PC-9 (cell line): ENCODE measurements at regions not wholly inside any gene's neighbourhood (a gene's known extent, or its start where the extent isn't known, plus 50 kb on each side); places are given as distances from the start of the nearest gene placed in this dataset.

Source experiments
- BruUV-seq: library from RNA; stranded (reverse); fragments of 400-500 nt; replicated peaks from 2 replicates; lab custom pipeline; 2021; lab: Mats Ljungman, UMichigan
- CTCF ChIA-PET: fragments of 300-600 bp; sonication (Branson Sonifier 250); formaldehyde crosslinking; loops from one replicate; lab custom pipeline; 2022; ENCODE audit warnings: antibody characterized with exemption; lab: Charles Lee
- POLR2A ChIA-PET: fragments of 300-600 bp; sonication (Branson Sonifier 250); formaldehyde crosslinking; loops from one replicate; lab custom pipeline; 2022; ENCODE audit warnings: antibody characterized with exemption; ENCODE audit not compliant: unreplicated experiment; lab: Charles Lee
- DNase-seq, 2 experiments: peaks; one replicate each; pipeline versions ENCODE4 v3.0.0 to v3.0.0-alpha.2; 2015 to 2022; ENCODE audit warnings: mixed read lengths in 1 of 2
- H2AFZ ChIP-seq: fragments of 200-600 bp; sonication (generic); 2 replicates; pipeline ENCODE4 v1.8.1; 2017; ENCODE audit warnings: antibody characterized with exemption
- H3F3A ChIP-seq: fragments of 200-600 bp; sonication (generic); 2 replicates; pipeline ENCODE4 v1.8.1; 2017; ENCODE audit warnings: antibody characterized with exemption, mild to moderate bottlenecking, low read depth; ENCODE audit not compliant: insufficient read depth
- H3K27ac ChIP-seq: fragments of 200-600 bp; sonication (generic); 2 replicates; pipeline ENCODE4 v1.6.1; 2016; ENCODE audit warnings: mixed run types
- H3K27me3 ChIP-seq: fragments of 200-600 bp; sonication (generic); 2 replicates; pipeline ENCODE4 v1.6.1; 2016; ENCODE audit warnings: low read depth, mixed run types; ENCODE audit not compliant: insufficient read depth
- H3K36me3 ChIP-seq: fragments of 200-600 bp; sonication (generic); 2 replicates; pipeline ENCODE4 v1.6.1; 2016; ENCODE audit warnings: low read depth, mixed run types
- H3K4me1 ChIP-seq: fragments of 200-600 bp; sonication (generic); replicated peaks from 2 replicates; pipeline ENCODE4 v1.6.1; 2016; ENCODE audit warnings: mixed run types; ENCODE audit not compliant: insufficient read depth
- H3K4me2 ChIP-seq: fragments of 200-600 bp; sonication (generic); 2 replicates; pipeline ENCODE4 v1.6.1; 2017; ENCODE audit warnings: mixed run types
- H3K4me3 ChIP-seq: fragments of 200-600 bp; sonication (generic); 2 replicates; pipeline ENCODE4 v1.6.1; 2016; ENCODE audit warnings: mixed run types
- H3K79me2 ChIP-seq: fragments of 200-600 bp; sonication (generic); 2 replicates; pipeline ENCODE4 v1.6.1; 2017; ENCODE audit warnings: low read depth, mixed run types
- H3K9me2 ChIP-seq: fragments of 200-600 bp; sonication (generic); 2 replicates; pipeline ENCODE4 v1.8.1; 2017; ENCODE audit warnings: mild to moderate bottlenecking; ENCODE audit not compliant: insufficient read depth
- H3K9me3 ChIP-seq: fragments of 200-600 bp; sonication (generic); 2 replicates; pipeline ENCODE4 v1.8.1; 2016; ENCODE audit warnings: low read depth; ENCODE audit not compliant: insufficient read depth
- H4K20me1 ChIP-seq: fragments of 200-600 bp; sonication (generic); 2 replicates; pipeline ENCODE4 v1.8.1; 2017; ENCODE audit not compliant: insufficient read depth
- EZH2 ChIP-seq: fragments of 200-600 bp; sonication (generic); IDR thresholded peaks from 2 replicates; pipeline ENCODE4 v1.8.0; 2017; ENCODE audit warnings: antibody characterized with exemption, low read depth
- intact Hi-C: fragments of 100-400 bp; cut with micrococcal nuclease; formaldehyde crosslinking; loops from one replicate; pipeline ENCODE4 v1.10.0; 2022; ENCODE audit not compliant: unreplicated experiment
- TF ChIP-seq, protein P1 (sequence below): fragments of 200-600 bp; sonication (generic); conservative IDR thresholded peaks from 2 replicates; pipeline ENCODE4 v1.6.1; 2017; ENCODE audit warnings: mixed run types, antibody characterized with exemption, mild to moderate bottlenecking, moderate library complexity

DNA sequence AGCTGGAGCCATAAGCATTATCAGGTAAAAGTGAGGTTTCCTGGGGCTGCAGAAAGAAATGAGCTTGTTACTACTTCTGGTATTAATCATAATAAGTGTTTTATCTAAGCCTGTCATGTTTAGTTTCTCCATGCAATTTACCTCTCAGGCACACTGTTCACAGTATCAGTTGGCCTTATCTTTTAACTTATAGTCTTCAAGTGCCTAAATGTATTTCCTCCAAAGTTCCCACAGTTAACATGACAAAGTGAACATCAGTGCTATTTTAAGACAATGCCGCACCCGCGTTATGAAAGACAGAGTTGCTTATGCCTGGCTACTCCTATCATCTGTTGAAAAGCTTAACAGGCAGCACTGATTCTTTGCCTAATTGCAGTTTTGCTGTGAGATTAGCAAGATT lies 408.7 kb upstream of the FAM241A start:
- no peak for DNase-seq
- intact Hi-C loops: no loop called here
- H3K27me3 ChIP-seq: no peaks in the 10 kb centered on the region
- H3K9me3 ChIP-seq: no peaks in the 10 kb centered on the region
- no peak overlapping the region for H3K4me2 ChIP-seq
- ChIA-PET CTCF (no interaction called here), POLR2A (no interaction called here)
- H4K20me1 ChIP-seq: no peaks in the 10 kb centered on the region
- BruUV-seq: no TSS peak
- 0 out of 2 replicates have a peak overlapping the region, but pooled peaks have one; percentile 10 for H2AFZ ChIP-seq
- no peaks in the 10 kb centered on the region for H3F3A ChIP-seq
- no peaks in the 10 kb centered on the region for H3K4me1 ChIP-seq
- H3K79me2 ChIP-seq: no peaks in the 10 kb centered on the region
- no peak overlapping the region for H3K27ac ChIP-seq
- TF ChIP-seq, protein P1, sequence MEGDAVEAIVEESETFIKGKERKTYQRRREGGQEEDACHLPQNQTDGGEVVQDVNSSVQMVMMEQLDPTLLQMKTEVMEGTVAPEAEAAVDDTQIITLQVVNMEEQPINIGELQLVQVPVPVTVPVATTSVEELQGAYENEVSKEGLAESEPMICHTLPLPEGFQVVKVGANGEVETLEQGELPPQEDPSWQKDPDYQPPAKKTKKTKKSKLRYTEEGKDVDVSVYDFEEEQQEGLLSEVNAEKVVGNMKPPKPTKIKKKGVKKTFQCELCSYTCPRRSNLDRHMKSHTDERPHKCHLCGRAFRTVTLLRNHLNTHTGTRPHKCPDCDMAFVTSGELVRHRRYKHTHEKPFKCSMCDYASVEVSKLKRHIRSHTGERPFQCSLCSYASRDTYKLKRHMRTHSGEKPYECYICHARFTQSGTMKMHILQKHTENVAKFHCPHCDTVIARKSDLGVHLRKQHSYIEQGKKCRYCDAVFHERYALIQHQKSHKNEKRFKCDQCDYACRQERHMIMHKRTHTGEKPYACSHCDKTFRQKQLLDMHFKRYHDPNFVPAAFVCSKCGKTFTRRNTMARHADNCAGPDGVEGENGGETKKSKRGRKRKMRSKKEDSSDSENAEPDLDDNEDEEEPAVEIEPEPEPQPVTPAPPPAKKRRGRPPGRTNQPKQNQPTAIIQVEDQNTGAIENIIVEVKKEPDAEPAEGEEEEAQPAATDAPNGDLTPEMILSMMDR: no peak
- no peak for TF ChIP-seq EZH2
- H3K4me3 ChIP-seq: no peak overlapping the region
- no peaks in the 10 kb centered on the region for H3K36me3 ChIP-seq
- H3K9me2 ChIP-seq: no peaks in the 10 kb centered on the region

GRCh38 chr4:111744847-111745246 lies 400.4 kb upstream of the FAM241A start:
- ChIA-PET POLR2A (interaction anchor here (0.7 kb wide), 1 partner anchor 15 kb away, joined by 5 read pairs; no protein-coding TSS in a partner anchor), CTCF (no interaction called here)
- no peaks in the 10 kb centered on the region; the same call in 1 of the 2 replicates for H3K9me2 ChIP-seq
- no peak for TF ChIP-seq EZH2
- TF ChIP-seq, protein P1: no peak
- no peak for DNase-seq
- no peak overlapping the region for H3K4me3 ChIP-seq
- H3K36me3 ChIP-seq: no peaks in the 10 kb centered on the region
- no peaks in the 10 kb centered on the region for H3F3A ChIP-seq
- no peaks in the 10 kb centered on the region for H3K27me3 ChIP-seq
- no peak overlapping the region for H3K4me2 ChIP-seq
- no TSS peak for BruUV-seq
- no peak overlapping the region for H3K27ac ChIP-seq
- intact Hi-C loops: no loop called here
- H3K4me1 ChIP-seq: no peaks in the 10 kb centered on the region
- H2AFZ ChIP-seq: no peak overlapping the region
- H3K9me3 ChIP-seq: no peaks in the 10 kb centered on the region
- no peaks in the 10 kb centered on the region for H3K79me2 ChIP-seq
- no peaks in the 10 kb centered on the region for H4K20me1 ChIP-seq

DNA sequence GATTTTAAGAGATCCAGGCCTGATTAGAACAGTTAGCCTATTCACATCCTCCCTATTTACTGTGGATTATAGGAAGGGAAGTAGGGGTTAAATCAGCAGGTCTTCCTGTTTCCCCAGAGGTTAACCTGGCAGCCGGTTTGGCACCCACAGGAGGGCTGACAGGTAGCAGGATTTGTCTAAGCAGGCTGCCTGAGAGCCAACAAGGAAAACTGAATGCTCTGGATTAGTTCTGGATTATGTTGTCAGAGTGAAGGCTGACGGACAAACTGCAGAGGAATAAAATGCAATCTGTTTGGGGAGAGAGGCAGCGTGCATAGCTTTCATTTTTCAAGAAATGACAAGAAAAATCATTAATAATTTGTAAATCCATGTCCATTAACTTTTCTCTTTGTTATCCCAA lies 397.1 kb upstream of the FAM241A start:
- no peaks in the 10 kb centered on the region; the same call in 1 of the 2 replicates for H3K9me2 ChIP-seq
- no peaks in the 10 kb centered on the region for H3K36me3 ChIP-seq
- no peaks in the 10 kb centered on the region for H3K4me1 ChIP-seq
- no TSS peak for BruUV-seq
- H3K79me2 ChIP-seq: no peaks in the 10 kb centered on the region
- DNase-seq: no peak
- intact Hi-C loops: no loop called here
- ChIA-PET POLR2A (no interaction called here), CTCF (no interaction called here)
- H3F3A ChIP-seq: no peaks in the 10 kb centered on the region
- no peaks in the 10 kb centered on the region for H3K27me3 ChIP-seq
- H3K4me2 ChIP-seq: no peak overlapping the region
- peak overlapping the region; percentile 54; the same call in 1 of the 2 replicates for H2AFZ ChIP-seq
- TF ChIP-seq EZH2: no peak
- TF ChIP-seq, protein P1: no peak
- no peak overlapping the region for H3K27ac ChIP-seq
- H4K20me1 ChIP-seq: no peaks in the 10 kb centered on the region
- H3K9me3 ChIP-seq: no peaks in the 10 kb centered on the region
- H3K4me3 ChIP-seq: no peak overlapping the region
